HepG2 (cell line): ENCODE measurements at regions not wholly inside any gene's neighbourhood (a gene's known extent, or its start where the extent isn't known, plus 50 kb on each side); places are given as distances from the start of the nearest gene placed in this dataset.

ENCODE experiments used
- ATAC-seq: fragments of 200-7000 bp; cut with Tn5 transposase; 3 replicates; pipeline ENCODE4 v1.9.1; 2020; ENCODE audit warnings: mild to moderate bottlenecking, moderate library complexity
- BruUV-seq: library from RNA; stranded (reverse); fragments of 400-500 nt; replicated peaks from 2 replicates; lab custom pipeline; 2021; lab: Mats Ljungman, UMichigan
- CTCF ChIA-PET: fragments of 300-600 bp; formaldehyde crosslinking; extraction: SDS; loops from one replicate; lab custom pipeline; 2021; ENCODE audit warnings: low total read pairs, inconsistent platforms, low intra/inter-chr PET ratio; lab: Yijun Ruan, JAX
- POLR2A ChIA-PET: fragments of 350-600 bp; sonication (Branson Sonifier 250); formaldehyde crosslinking; loops from one replicate; lab custom pipeline; 2020; ENCODE audit warnings: antibody characterized with exemption, inconsistent platforms; lab: Yijun Ruan, JAX
- DNase-seq: peaks from one replicate; pipeline ENCODE4 v3.0.0-alpha.2; 2015; ENCODE audit warnings: low spot score
- FAIRE-seq: peaks from 3 replicates; lab custom pipeline; 2011; peaks lifted over from hg19 to GRCh38; lab: Jason Lieb, UNC
- H2AFZ ChIP-seq: one replicate; pipeline ENCODE4 v1.6.1; 2011; ENCODE audit warnings: low read length, inconsistent platforms
- H3K27ac ChIP-seq: fragments of 300-600 bp; 3 replicates; pipeline ENCODE4 v1.8.0; 2011; ENCODE audit warnings: mixed run types, mild to moderate bottlenecking, mixed read lengths, low read length, inconsistent platforms; ENCODE audit not compliant: insufficient read depth; ENCODE audit errors: extremely low read length
- H3K27me3 ChIP-seq, 2 experiments: fragments of 200-600 bp in 1 of 2; 2 replicates in 1 of 2; 3 replicates in 1 of 2; pipeline versions ENCODE4 v1.6.0 to v1.8.0; 2011; ENCODE audit warnings: low read length in 2 of 2, mild to moderate bottlenecking in 2 of 2, moderate library complexity in 2 of 2, inconsistent platforms in 1 of 2; ENCODE audit not compliant: insufficient read depth in 2 of 2, control insufficient read depth in 1 of 2
- H3K36me3 ChIP-seq, 2 experiments: fragments of 200-600 bp in 1 of 2; replicated peaks in 1 of 2; 2 replicates in 1 of 2; 3 replicates in 1 of 2; pipeline versions ENCODE4 v1.5.1 to v1.8.0; 2011; ENCODE audit warnings: low read length in 2 of 2, inconsistent platforms in 1 of 2; ENCODE audit not compliant: insufficient read depth in 2 of 2, control insufficient read depth in 1 of 2
- H3K4me1 ChIP-seq: 2 replicates; pipeline ENCODE4 v1.5.1; 2012; ENCODE audit warnings: low read length, inconsistent platforms; ENCODE audit not compliant: insufficient read depth
- H3K4me2 ChIP-seq: 2 replicates; pipeline ENCODE4 v1.6.0; 2011; ENCODE audit warnings: low read depth, low read length, inconsistent platforms
- H3K4me3 ChIP-seq, 3 experiments: fragments of 200-600 bp in 1 of 3; sonication (generic), shearing (Covaris generic) in 1 of 3; replicated peaks in 1 of 3; 2 replicates each; pipeline ENCODE4 v1.5.1; 2011 to 2016; ENCODE audit warnings: low read length in 3 of 3, inconsistent platforms in 2 of 3, low read depth in 2 of 3, mild to moderate bottlenecking in 2 of 3, control low read depth in 1 of 3, mixed read lengths in 1 of 3; ENCODE audit not compliant: insufficient read depth in 1 of 3
- H3K79me2 ChIP-seq: one replicate; pipeline ENCODE4 v1.6.1; 2011; ENCODE audit warnings: low read length, inconsistent platforms; ENCODE audit not compliant: insufficient read depth
- H3K9ac ChIP-seq: 2 replicates; pipeline ENCODE4 v1.6.0; 2011; ENCODE audit warnings: mild to moderate bottlenecking, low read depth, low read length, inconsistent platforms; ENCODE audit not compliant: insufficient read depth
- H3K9me3 ChIP-seq: 2 replicates; pipeline ENCODE4 v1.5.1; 2012; ENCODE audit warnings: mild to moderate bottlenecking, low read length
- H4K20me1 ChIP-seq: 2 replicates; pipeline ENCODE4 v1.6.0; 2011; ENCODE audit warnings: inconsistent platforms, mild to moderate bottlenecking, low read length, moderate library complexity; ENCODE audit not compliant: insufficient read depth
- EZH2 ChIP-seq: conservative IDR thresholded peaks from 2 replicates; pipeline ENCODE4 v1.6.1; 2012; ENCODE audit warnings: mild to moderate bottlenecking, low read depth, low read length, moderate library complexity
- HOXA9 ChIP-seq: sonication (generic); formaldehyde crosslinking; IDR thresholded peaks from 2 replicates; pipeline ENCODE4 v1.8.1; 2022; ENCODE audit warnings: missing genetic modification reagents, mild to moderate bottlenecking, moderate library complexity, borderline replicate concordance
- IRF9 ChIP-seq: sonication (generic); formaldehyde crosslinking; IDR thresholded peaks from 2 replicates; pipeline ENCODE4 v1.8.0; 2022; ENCODE audit warnings: missing genetic modification reagents, mild to moderate bottlenecking, borderline replicate concordance
- PATZ1 ChIP-seq: sonication (generic); formaldehyde crosslinking; IDR thresholded peaks from 2 replicates; pipeline ENCODE4 v1.4.0; 2020; ENCODE audit warnings: missing genetic modification reagents
- RBAK ChIP-seq: sonication (generic); formaldehyde crosslinking; IDR thresholded peaks from 2 replicates; pipeline ENCODE4 v1.5.1; 2020; ENCODE audit warnings: mild to moderate bottlenecking, missing genetic modification reagents
- ZBTB20 ChIP-seq: sonication (generic); formaldehyde crosslinking; IDR thresholded peaks from 2 replicates; pipeline ENCODE4 v1.8.1; 2023; ENCODE audit warnings: missing genetic modification reagents, low read depth, mild to moderate bottlenecking, borderline replicate concordance
- ZNF3 ChIP-seq: IDR thresholded peaks from 2 replicates; pipeline ENCODE4 v1.7.0; 2017; ENCODE audit warnings: inconsistent platforms
- ZNF691 ChIP-seq: sonication (generic); formaldehyde crosslinking; IDR thresholded peaks from 2 replicates; pipeline ENCODE4 v1.4.0; 2020; ENCODE audit warnings: missing genetic modification reagents, low read depth, mild to moderate bottlenecking, borderline replicate concordance
- WGBS: methylation state at CpG from one replicate; pipeline ENCODE4 v1.1.6; 2017; ENCODE audit warnings: low lambda C conversion rate; 5-methylcytosine and 5-hydroxymethylcytosine counted together
- in situ Hi-C: cut with HindIII; loops from 2 replicates; pipeline ENCODE4 v1.10.0; 2017; ENCODE audit warnings: low pct_unique_long_range_greater_than_20kb; ENCODE audit not compliant: extremely low pct_ligation_motif_present
- intact Hi-C: fragments of 100-400 bp; cut with micrococcal nuclease; formaldehyde crosslinking; loops from one replicate; pipeline ENCODE4 v1.10.0; 2022; ENCODE audit not compliant: unreplicated experiment

GRCh38 chr12:98053202-98053601 is 462.2 kb upstream of the TMPO start:
- intact Hi-C loops = no loop called here
- H3K79me2 ChIP-seq = no peaks in the 10 kb centered on the region
- 42% methylated on average over 2 of the region's 2 CpGs for WGBS
- H3K36me3 ChIP-seq = no peaks in the 10 kb centered on the region
- no peaks in the 10 kb centered on the region for H3K9me3 ChIP-seq
- in situ Hi-C loops = no loop called here
- POLR2A ChIA-PET = no interaction called here
- H3K4me1 ChIP-seq = no peaks in the 10 kb centered on the region
- H2AFZ ChIP-seq = no peak overlapping the region
- BruUV-seq = no TSS peak
- no peak for ATAC-seq
- no peaks in the 10 kb centered on the region for H4K20me1 ChIP-seq
- TF ChIP-seq RBAK (CRISPR knock-in tag) (no peak), ZBTB20 (CRISPR knock-in tag) (no peak), PATZ1 (CRISPR knock-in tag) (no peak), HOXA9 (CRISPR knock-in tag) (no peak), ZNF691 (no peak), EZH2 (no peak), ZNF3 (CRISPR knock-in tag) (no peak), IRF9 (CRISPR knock-in tag) (no peak)
- TF ChIP-seq, all 625 proteins: peak for 0
- H3K27me3 ChIP-seq = no peaks in the 10 kb centered on the region; a peak in 1 of 5 replicates
- DNase-seq (no peak), FAIRE-seq (no peak)
- CTCF ChIA-PET = no interaction called here
- H3K4me2 ChIP-seq = no peak overlapping the region
- no peak overlapping the region for H3K4me3 ChIP-seq
- no peak overlapping the region for H3K9ac ChIP-seq
- no peak overlapping the region for H3K27ac ChIP-seq
